SU-DHL-6 (cell line): ENCODE measurements at regions not wholly inside any gene's neighbourhood (a gene's known extent, or its start where the extent isn't known, plus 50 kb on each side); places are given as distances from the start of the nearest gene placed in this dataset.

Source experiments
- EZH2phosphoT487 ChIP-seq: fragments of 200-600 bp; sonication (generic), shearing (Covaris generic); conservative IDR thresholded peaks from 2 replicates; pipeline ENCODE4 v1.6.1; 2018; ENCODE audit warnings: mild to moderate bottlenecking, antibody characterized with exemption, low read length, moderate library complexity, mixed read lengths
- TF ChIP-seq, protein P1 (sequence below): fragments of 200-600 bp; sonication (generic); IDR thresholded peaks from one replicate; pipeline ENCODE4 v1.5.1; 2017; ENCODE audit warnings: antibody characterized with exemption, mild to moderate bottlenecking, low read length, moderate library complexity; ENCODE audit not compliant: insufficient read depth, poor library complexity, severe bottlenecking

DNA sequence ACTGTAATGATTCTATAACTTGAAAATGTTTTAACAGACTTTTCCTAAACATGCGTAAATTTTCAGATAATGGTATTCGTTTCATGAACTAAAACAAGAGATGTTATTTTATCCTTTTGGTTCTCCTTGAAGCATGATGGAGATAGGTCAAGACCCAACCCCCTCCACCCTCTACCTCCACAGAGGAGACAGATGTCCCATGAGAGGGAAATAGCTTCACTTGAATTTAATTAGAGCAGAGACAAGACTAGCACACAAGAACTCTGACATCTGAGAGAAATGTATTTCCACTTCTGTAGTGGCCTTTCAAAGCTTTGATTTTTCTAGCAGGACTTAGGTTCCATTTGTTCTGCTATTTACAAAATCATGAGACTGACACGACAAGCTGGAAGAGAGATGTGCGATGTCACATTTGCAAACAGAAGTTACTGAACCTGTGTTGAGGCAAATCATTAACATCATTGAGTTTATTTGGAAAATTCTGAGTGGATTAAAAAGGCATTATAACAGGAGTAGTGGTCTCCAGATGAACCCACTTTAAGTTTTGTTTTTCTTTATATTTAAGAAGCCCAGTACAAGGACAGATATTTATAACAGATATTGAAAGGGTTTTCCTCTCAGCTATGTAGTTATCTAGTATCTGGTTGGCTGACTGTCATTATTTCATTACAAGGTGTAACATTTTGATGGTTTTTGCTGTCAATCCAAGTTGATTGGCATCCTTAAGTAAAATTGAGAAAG, 276.2 kb downstream of the ASXL3 start:
- TF ChIP-seq, protein P1, sequence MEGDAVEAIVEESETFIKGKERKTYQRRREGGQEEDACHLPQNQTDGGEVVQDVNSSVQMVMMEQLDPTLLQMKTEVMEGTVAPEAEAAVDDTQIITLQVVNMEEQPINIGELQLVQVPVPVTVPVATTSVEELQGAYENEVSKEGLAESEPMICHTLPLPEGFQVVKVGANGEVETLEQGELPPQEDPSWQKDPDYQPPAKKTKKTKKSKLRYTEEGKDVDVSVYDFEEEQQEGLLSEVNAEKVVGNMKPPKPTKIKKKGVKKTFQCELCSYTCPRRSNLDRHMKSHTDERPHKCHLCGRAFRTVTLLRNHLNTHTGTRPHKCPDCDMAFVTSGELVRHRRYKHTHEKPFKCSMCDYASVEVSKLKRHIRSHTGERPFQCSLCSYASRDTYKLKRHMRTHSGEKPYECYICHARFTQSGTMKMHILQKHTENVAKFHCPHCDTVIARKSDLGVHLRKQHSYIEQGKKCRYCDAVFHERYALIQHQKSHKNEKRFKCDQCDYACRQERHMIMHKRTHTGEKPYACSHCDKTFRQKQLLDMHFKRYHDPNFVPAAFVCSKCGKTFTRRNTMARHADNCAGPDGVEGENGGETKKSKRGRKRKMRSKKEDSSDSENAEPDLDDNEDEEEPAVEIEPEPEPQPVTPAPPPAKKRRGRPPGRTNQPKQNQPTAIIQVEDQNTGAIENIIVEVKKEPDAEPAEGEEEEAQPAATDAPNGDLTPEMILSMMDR: no peak
- TF ChIP-seq EZH2phosphoT487: no peak
